ENCODE measurements at regions not wholly inside any gene's neighbourhood (a gene's known extent, or its start where the extent isn't known, plus 50 kb on each side); places are given as distances from the start of the nearest gene placed in this dataset.
"Not testable (repeated sequence)": the region's sequence is repeated elsewhere in the genome, so short reads cannot be mapped to it uniquely, and the experiment has no call there.

- no peak for DNase-seq
Measured at GRCh38 chr2:221911890-221912289, 339.8 kb upstream of the EPHA4 start.

GRCh38 chr2:221911321-221911720, 339.2 kb upstream of the EPHA4 start:
- DNase-seq = no peak

GRCh38 chr2:221908518-221908917, 336.4 kb upstream of the EPHA4 start:
- no peak for DNase-seq

GRCh38 chr2:221897718-221898117, 325.6 kb upstream of the EPHA4 start:
- DNase-seq = no peak

GRCh38 chr2:221896505-221897151, 324.5 kb upstream of the EPHA4 start:
- no peak for DNase-seq

- DNase-seq = no peak
Measured at GRCh38 chr2:221895366-221896121, 323.4 kb upstream of the EPHA4 start.

- DNase-seq = no peak
Measured at GRCh38 chr2:221893501-221893900, 321.4 kb upstream of the EPHA4 start.

- DNase-seq = not testable (repeated sequence)
Measured at GRCh38 chr2:221892006-221892405, 319.9 kb upstream of the EPHA4 start.

GRCh38 chr2:221883976-221884375, 311.9 kb upstream of the EPHA4 start:
- no peak for DNase-seq

GRCh38 chr2:221876016-221876415, 303.9 kb upstream of the EPHA4 start:
- DNase-seq = no peak

- no peak for DNase-seq
Measured at GRCh38 chr2:221874444-221874843, 302.3 kb upstream of the EPHA4 start.

- no peak for DNase-seq
Measured at GRCh38 chr2:221857719-221858118, 285.6 kb upstream of the EPHA4 start.

- no peak for DNase-seq
Measured at GRCh38 chr2:221853297-221853696, 281.2 kb upstream of the EPHA4 start.

GRCh38 chr2:221851531-221852045, 279.5 kb upstream of the EPHA4 start:
- DNase-seq = no peak

- no peak for DNase-seq
Measured at GRCh38 chr2:221850076-221850475, 278.0 kb upstream of the EPHA4 start.

GRCh38 chr2:221848286-221848685, 276.2 kb upstream of the EPHA4 start:
- DNase-seq = no peak

- DNase-seq = no peak
Measured at GRCh38 chr2:221845021-221845365, 272.9 kb upstream of the EPHA4 start.

GRCh38 chr2:221844212-221845020, 272.3 kb upstream of the EPHA4 start:
- DNase-seq = no peak

- DNase-seq = no peak
Measured at GRCh38 chr2:221836095-221836494, 264.0 kb upstream of the EPHA4 start.

GRCh38 chr2:221833966-221834365, 261.9 kb upstream of the EPHA4 start:
- no peak for DNase-seq

- no peak for DNase-seq
Measured at GRCh38 chr2:221831051-221831450, 258.9 kb upstream of the EPHA4 start.

GRCh38 chr2:221822416-221822815, 250.3 kb upstream of the EPHA4 start:
- DNase-seq = no peak

- DNase-seq = no peak
Measured at GRCh38 chr2:221818616-221819320, 246.7 kb upstream of the EPHA4 start.
